ENCODE measurements at regions not wholly inside any gene's neighbourhood (a gene's known extent, or its start where the extent isn't known, plus 50 kb on each side); places are given as distances from the start of the nearest gene placed in this dataset.
A peak's percentile ranks its signal among the peaks of the same experiment; 100 is the strongest.
"Not testable (repeated sequence)": the region's sequence is repeated elsewhere in the genome, so short reads cannot be mapped to it uniquely, and the experiment has no call there.

GRCh38 chr2:241984658-241985057, 115.1 kb downstream of the RTP5 start:
- no peak for DNase-seq

GRCh38 chr2:241985161-241985985, 115.8 kb downstream of the RTP5 start:
- peak; percentile 28 for DNase-seq

GRCh38 chr2:241985986-241986329, 116.4 kb downstream of the RTP5 start:
- DNase-seq = no peak

GRCh38 chr2:241986836-241987641, 117.5 kb downstream of the RTP5 start:
- no peak for DNase-seq

GRCh38 chr2:241987726-241988125, 118.2 kb downstream of the RTP5 start:
- DNase-seq = no peak

GRCh38 chr2:241988146-241988545, 118.6 kb downstream of the RTP5 start:
- DNase-seq = no peak

GRCh38 chr2:241989074-241989473, 119.5 kb downstream of the RTP5 start:
- DNase-seq = no peak

- DNase-seq = no peak
Measured at GRCh38 chr2:241990466-241990865, 120.9 kb downstream of the RTP5 start.

GRCh38 chr2:241991299-241991698, 121.8 kb downstream of the RTP5 start:
- DNase-seq = no peak

GRCh38 chr2:241992753-241993152, 123.2 kb downstream of the RTP5 start:
- no peak for DNase-seq

- no peak for DNase-seq
Measured at GRCh38 chr2:241993386-241994005, 124.0 kb downstream of the RTP5 start.

- DNase-seq = no peak
Measured at GRCh38 chr2:241994086-241994485, 124.6 kb downstream of the RTP5 start.

- DNase-seq = no peak
Measured at GRCh38 chr2:241994556-241995213, 125.2 kb downstream of the RTP5 start.

GRCh38 chr2:241996100-241996499, 126.6 kb downstream of the RTP5 start:
- DNase-seq = no peak

GRCh38 chr2:241997017-241997416, 127.5 kb downstream of the RTP5 start:
- no peak for DNase-seq

GRCh38 chr2:241999184-241999583, 129.7 kb downstream of the RTP5 start:
- DNase-seq = no peak

GRCh38 chr2:242001853-242002252, 132.3 kb downstream of the RTP5 start:
- no peak for DNase-seq

GRCh38 chr2:242002944-242003343, 133.4 kb downstream of the RTP5 start:
- DNase-seq = no peak

- no peak for DNase-seq
Measured at GRCh38 chr2:242004223-242004901, 134.8 kb downstream of the RTP5 start.

GRCh38 chr2:242004902-242005230, 135.3 kb downstream of the RTP5 start:
- no peak for DNase-seq

GRCh38 chr2:242006091-242006634, 136.6 kb downstream of the RTP5 start:
- not testable (repeated sequence) for DNase-seq

GRCh38 chr2:242008908-242009307, 139.4 kb downstream of the RTP5 start:
- not testable (repeated sequence) for DNase-seq

Measured in inflammatory macrophage treated with lipopolysaccharide for 4 hours (primary cell).